HG02571 (cell line): ENCODE measurements at regions not wholly inside any gene's neighbourhood (a gene's known extent, or its start where the extent isn't known, plus 50 kb on each side); places are given as distances from the start of the nearest gene placed in this dataset.

Experiments used
- ATAC-seq: cut with Tn5 transposase; IDR thresholded peaks from one replicate; pipeline ENCODE4 v1.9.1; 2021; ENCODE audit warnings: mild to moderate bottlenecking, moderate library complexity; ENCODE audit not compliant: unreplicated experiment

GRCh38 chr20:50258790-50259483 lies 68.3 kb downstream of the CEBPB start:
- no peak for ATAC-seq

- ATAC-seq = no peak
Observed at GRCh38 chr20:50259705-50260478, 69.3 kb downstream of the CEBPB start.

GRCh38 chr20:50260479-50261221 lies 70.0 kb downstream of the CEBPB start:
- no peak for ATAC-seq

GRCh38 chr20:50261471-50262212 lies 71.0 kb downstream of the CEBPB start:
- ATAC-seq = no peak

GRCh38 chr20:50263831-50264230 lies 73.2 kb downstream of the CEBPB start:
- ATAC-seq = no peak

- ATAC-seq = no peak
Observed at GRCh38 chr20:50264534-50265145, 74.0 kb downstream of the CEBPB start.

- no peak for ATAC-seq
Observed at GRCh38 chr20:50265245-50265946, 74.8 kb downstream of the CEBPB start.

GRCh38 chr20:50266293-50267040 lies 75.8 kb downstream of the CEBPB start:
- no peak for ATAC-seq

GRCh38 chr20:50267041-50267865 lies 76.6 kb downstream of the CEBPB start:
- ATAC-seq = no peak

GRCh38 chr20:50267866-50268219 lies 77.2 kb downstream of the CEBPB start:
- no peak for ATAC-seq

- no peak for ATAC-seq
Observed at GRCh38 chr20:50269091-50270033, 78.7 kb downstream of the CEBPB start.

- ATAC-seq = no peak
Observed at GRCh38 chr20:50270034-50270395, 79.4 kb downstream of the CEBPB start.

- ATAC-seq = no peak
Observed at GRCh38 chr20:50270569-50270968, 79.9 kb downstream of the CEBPB start.

- no peak for ATAC-seq
Observed at GRCh38 chr20:50271176-50271575, 80.5 kb downstream of the CEBPB start.

- ATAC-seq = no peak
Observed at GRCh38 chr20:50271612-50272011, 81.0 kb downstream of the CEBPB start.

- ATAC-seq = no peak
Observed at GRCh38 chr20:50272030-50272723, 81.5 kb downstream of the CEBPB start.
